ENCODE measurements at regions not wholly inside any gene's neighbourhood (a gene's known extent, or its start where the extent isn't known, plus 50 kb on each side); places are given as distances from the start of the nearest gene placed in this dataset.
"Not testable (repeated sequence)": the region's sequence is repeated elsewhere in the genome, so short reads cannot be mapped to it uniquely, and the experiment has no call there.

DNA sequence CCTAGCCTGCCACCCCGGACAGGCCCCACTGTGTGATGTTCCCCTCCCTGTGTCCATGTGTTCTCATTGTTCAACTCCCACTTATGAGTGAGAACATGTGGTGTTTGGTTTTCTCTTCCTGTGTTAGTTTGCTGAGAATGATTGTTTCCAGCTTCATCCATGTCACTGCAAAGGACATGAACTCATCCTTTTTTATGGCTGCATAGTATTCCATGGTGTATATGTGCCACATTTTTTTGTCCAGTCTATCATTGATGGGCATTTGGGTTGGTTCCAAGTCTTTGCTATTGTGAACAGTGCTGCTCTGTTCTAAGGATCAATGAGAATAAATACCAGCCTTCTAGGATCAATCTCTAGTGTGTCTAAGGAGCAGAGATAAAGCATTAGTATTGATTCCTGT, 543.9 kb upstream of the ZNF804A start:
- ATAC-seq; H3K9me3 ChIP-seq (replicated peaks; ENCODE audit: control insufficient read depth, insufficient read depth, low read depth, low read length); POLR2A ChIA-PET; H3K79me2 ChIP-seq (ENCODE audit: control insufficient read depth, insufficient read depth, low read length); H4K20me1 ChIP-seq (replicated peaks; ENCODE audit: control insufficient read depth, insufficient read depth, low read length); H2AFZ ChIP-seq (ENCODE audit: low read depth, low read length); in situ Hi-C loops (cut with MboI); H3K36me3 ChIP-seq (ENCODE audit: control insufficient read depth, insufficient read depth, low read length); H3K4me1 ChIP-seq (replicated peaks in 1 of 2; ENCODE audit: control insufficient read depth in 2 of 2, insufficient read depth in 2 of 2, low read length in 2 of 2); BruUV-seq (replicated peaks); H3K9ac ChIP-seq (ENCODE audit: insufficient read depth in 1 of 2, low read depth in 2 of 2, low read length in 2 of 2); H3K9me1 ChIP-seq (ENCODE audit: control insufficient read depth, insufficient read depth, low read length); H3K27me3 ChIP-seq (ENCODE audit: control insufficient read depth in 2 of 2, insufficient read depth in 2 of 2, low read length in 2 of 2); FAIRE-seq; H3K4me3 ChIP-seq; DNase-seq (ENCODE audit: extremely low read depth in 1 of 4, low spot score in 3 of 4); H3K27ac ChIP-seq (ENCODE audit: extremely low read depth, low read depth, low read length); H3K4me2 ChIP-seq (ENCODE audit: insufficient read depth, low read length); CTCF ChIA-PET (ENCODE audit: low intra/inter-chr PET ratio): not testable (repeated sequence)
- 13% methylated on average over 1 of the region's 1 CpG for WGBS (ENCODE audit: insufficient coverage, low coverage, missing lambda C conversion rate)
- peak; percentile 56 for TF ChIP-seq ZNF146 (CRISPR knock-in tag; IDR thresholded peaks at IDR 0.05; ENCODE audit: unreplicated experiment)
- intact Hi-C loops (cut with micrococcal nuclease): loop anchor here (10.0 kb wide), 1 partner anchor 760 kb away; no protein-coding TSS in a partner anchor

DNA sequence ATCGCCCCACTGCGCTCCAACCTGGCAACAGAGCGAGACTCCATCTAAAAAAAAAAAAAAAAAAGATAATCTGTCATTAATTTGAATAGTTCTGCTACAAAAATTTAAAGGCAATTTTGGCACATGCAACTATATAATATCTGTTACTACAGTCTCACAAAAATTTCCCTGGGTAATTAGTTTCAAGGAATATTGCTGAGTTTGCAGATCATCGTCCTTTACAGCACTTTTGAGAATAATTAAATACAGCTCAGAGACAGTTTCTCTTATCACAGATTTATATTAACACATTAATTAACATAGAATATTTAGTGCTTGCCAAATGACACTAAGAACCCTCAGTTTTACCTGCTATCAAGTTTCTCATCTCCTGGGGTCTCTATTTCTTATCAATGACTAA, 540.4 kb upstream of the ZNF804A start:
- in situ Hi-C loops (cut with MboI): no loop called here
- H3K9ac ChIP-seq (ENCODE audit: insufficient read depth in 1 of 2, low read depth in 2 of 2, low read length in 2 of 2): no peak overlapping the region
- DNase-seq (ENCODE audit: extremely low read depth in 1 of 4, low spot score in 3 of 4): no peak
- no peaks in the 10 kb centered on the region for H4K20me1 ChIP-seq (replicated peaks; ENCODE audit: control insufficient read depth, insufficient read depth, low read length)
- no peak overlapping the region for H3K4me3 ChIP-seq
- no peak overlapping the region for H3K4me2 ChIP-seq (ENCODE audit: insufficient read depth, low read length)
- intact Hi-C loops (cut with micrococcal nuclease): loop anchor here (10.0 kb wide), 1 partner anchor 763 kb away; no protein-coding TSS in a partner anchor
- POLR2A ChIA-PET: no interaction called here
- FAIRE-seq: no peak
- ATAC-seq: no peak
- no peak overlapping the region for H2AFZ ChIP-seq (ENCODE audit: low read depth, low read length)
- WGBS (ENCODE audit: insufficient coverage, low coverage, missing lambda C conversion rate): 19% methylated on average over 4 of the region's 4 CpGs
- no peak overlapping the region for H3K27ac ChIP-seq (ENCODE audit: extremely low read depth, low read depth, low read length)
- TF ChIP-seq, protein P1, sequence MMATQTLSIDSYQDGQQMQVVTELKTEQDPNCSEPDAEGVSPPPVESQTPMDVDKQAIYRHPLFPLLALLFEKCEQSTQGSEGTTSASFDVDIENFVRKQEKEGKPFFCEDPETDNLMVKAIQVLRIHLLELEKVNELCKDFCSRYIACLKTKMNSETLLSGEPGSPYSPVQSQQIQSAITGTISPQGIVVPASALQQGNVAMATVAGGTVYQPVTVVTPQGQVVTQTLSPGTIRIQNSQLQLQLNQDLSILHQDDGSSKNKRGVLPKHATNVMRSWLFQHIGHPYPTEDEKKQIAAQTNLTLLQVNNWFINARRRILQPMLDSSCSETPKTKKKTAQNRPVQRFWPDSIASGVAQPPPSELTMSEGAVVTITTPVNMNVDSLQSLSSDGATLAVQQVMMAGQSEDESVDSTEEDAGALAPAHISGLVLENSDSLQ (IDR thresholded peaks at IDR 0.05): no peak
- TF ChIP-seq ZNF316 (IDR thresholded peaks at IDR 0.05) (peak; percentile 80), MAFF (IDR thresholded peaks at IDR 0.05; ENCODE audit: low read length) (peak; percentile 80), XRCC3 (IDR thresholded peaks at IDR 0.05) (no peak), MEF2D (tag; conservative IDR thresholded peaks at IDR 0.05; ENCODE audit: low read depth) (no peak), C11orf30 (IDR thresholded peaks at IDR 0.05; ENCODE audit: low read depth) (peak; percentile 62; the same call in 1 of the 2 replicates), MAFK (IDR thresholded peaks at IDR 0.05; ENCODE audit: low read length) (peak; percentile 82), MAFG (tag; conservative IDR thresholded peaks at IDR 0.05) (peak; percentile 67), MIER1 (IDR thresholded peaks at IDR 0.05; ENCODE audit: low read depth) (no peak)
- TF ChIP-seq, protein P2, sequence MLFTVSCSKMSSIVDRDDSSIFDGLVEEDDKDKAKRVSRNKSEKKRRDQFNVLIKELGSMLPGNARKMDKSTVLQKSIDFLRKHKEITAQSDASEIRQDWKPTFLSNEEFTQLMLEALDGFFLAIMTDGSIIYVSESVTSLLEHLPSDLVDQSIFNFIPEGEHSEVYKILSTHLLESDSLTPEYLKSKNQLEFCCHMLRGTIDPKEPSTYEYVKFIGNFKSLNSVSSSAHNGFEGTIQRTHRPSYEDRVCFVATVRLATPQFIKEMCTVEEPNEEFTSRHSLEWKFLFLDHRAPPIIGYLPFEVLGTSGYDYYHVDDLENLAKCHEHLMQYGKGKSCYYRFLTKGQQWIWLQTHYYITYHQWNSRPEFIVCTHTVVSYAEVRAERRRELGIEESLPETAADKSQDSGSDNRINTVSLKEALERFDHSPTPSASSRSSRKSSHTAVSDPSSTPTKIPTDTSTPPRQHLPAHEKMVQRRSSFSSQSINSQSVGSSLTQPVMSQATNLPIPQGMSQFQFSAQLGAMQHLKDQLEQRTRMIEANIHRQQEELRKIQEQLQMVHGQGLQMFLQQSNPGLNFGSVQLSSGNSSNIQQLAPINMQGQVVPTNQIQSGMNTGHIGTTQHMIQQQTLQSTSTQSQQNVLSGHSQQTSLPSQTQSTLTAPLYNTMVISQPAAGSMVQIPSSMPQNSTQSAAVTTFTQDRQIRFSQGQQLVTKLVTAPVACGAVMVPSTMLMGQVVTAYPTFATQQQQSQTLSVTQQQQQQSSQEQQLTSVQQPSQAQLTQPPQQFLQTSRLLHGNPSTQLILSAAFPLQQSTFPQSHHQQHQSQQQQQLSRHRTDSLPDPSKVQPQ (CRISPR knock-in tag; IDR thresholded peaks at IDR 0.05; ENCODE audit: borderline replicate concordance): no peak
- H3K79me2 ChIP-seq (ENCODE audit: control insufficient read depth, insufficient read depth, low read length): no peaks in the 10 kb centered on the region
- no TSS peak for BruUV-seq (replicated peaks)
- CTCF ChIA-PET (ENCODE audit: low intra/inter-chr PET ratio): no interaction called here
- no peaks in the 10 kb centered on the region for H3K4me1 ChIP-seq (replicated peaks in 1 of 2; ENCODE audit: control insufficient read depth in 2 of 2, insufficient read depth in 2 of 2, low read length in 2 of 2)
- H3K9me3 ChIP-seq (replicated peaks; ENCODE audit: control insufficient read depth, insufficient read depth, low read depth, low read length): no peaks in the 10 kb centered on the region
- no peaks in the 10 kb centered on the region for H3K27me3 ChIP-seq (ENCODE audit: control insufficient read depth in 2 of 2, insufficient read depth in 2 of 2, low read length in 2 of 2)
- no peaks in the 10 kb centered on the region for H3K36me3 ChIP-seq (ENCODE audit: control insufficient read depth, insufficient read depth, low read length)
- H3K9me1 ChIP-seq (ENCODE audit: control insufficient read depth, insufficient read depth, low read length): no peaks in the 10 kb centered on the region
